DND-41 (cell line): ENCODE measurements at regions not wholly inside any gene's neighbourhood (a gene's known extent, or its start where the extent isn't known, plus 50 kb on each side); places are given as distances from the start of the nearest gene placed in this dataset.

ENCODE experiments used
- ATAC-seq: fragments of 200-7000 bp; cut with Tn5 transposase; 3 replicates; pipeline ENCODE4 v1.9.1; 2021; ENCODE audit warnings: low read depth; ENCODE audit not compliant: insufficient read depth
- DNase-seq: peaks from one replicate; pipeline ENCODE4 v3.0.0-alpha.2; 2020
- H2AFZ ChIP-seq: 2 replicates; pipeline ENCODE4 v1.6.0; 2012; ENCODE audit warnings: low read depth, low read length
- H3K27ac ChIP-seq: 2 replicates; pipeline ENCODE4 v1.5.1; 2012; ENCODE audit warnings: low read length, inconsistent platforms
- H3K27me3 ChIP-seq: fragments of 200-600 bp; sonication (generic); 2 replicates; pipeline ENCODE4 v1.6.0; 2012; ENCODE audit warnings: low read length, mild to moderate bottlenecking, inconsistent platforms; ENCODE audit not compliant: insufficient read depth, poor library complexity
- H3K36me3 ChIP-seq: 2 replicates; pipeline ENCODE4 v1.5.1; 2012; ENCODE audit warnings: low read length, inconsistent platforms; ENCODE audit not compliant: insufficient read depth
- H3K4me1 ChIP-seq: 2 replicates; pipeline ENCODE4 v1.5.1; 2012; ENCODE audit warnings: mild to moderate bottlenecking, low read length; ENCODE audit not compliant: insufficient read depth
- H3K4me2 ChIP-seq: 2 replicates; pipeline ENCODE4 v1.6.0; 2012; ENCODE audit warnings: mild to moderate bottlenecking, moderate library complexity, low read length, inconsistent platforms; ENCODE audit not compliant: insufficient read depth
- H3K4me3 ChIP-seq, 2 experiments: fragments of 200-600 bp in 1 of 2; shearing (Covaris generic) in 1 of 2; 2 replicates each; pipeline ENCODE4 v1.5.1; 2012 to 2016; ENCODE audit warnings: inconsistent platforms in 2 of 2, low read length in 2 of 2, mild to moderate bottlenecking in 2 of 2, low read depth in 1 of 2, moderate library complexity in 1 of 2
- H3K79me2 ChIP-seq: 2 replicates; pipeline ENCODE4 v1.6.0; 2012; ENCODE audit warnings: low read length, inconsistent platforms; ENCODE audit not compliant: insufficient read depth
- H3K9ac ChIP-seq: 2 replicates; pipeline ENCODE4 v1.6.0; 2012; ENCODE audit warnings: low read depth, mild to moderate bottlenecking, inconsistent platforms, low read length, moderate library complexity
- H3K9me3 ChIP-seq: 2 replicates; pipeline ENCODE4 v1.5.1; 2012; ENCODE audit warnings: low read length, moderate library complexity, mild to moderate bottlenecking, inconsistent platforms; ENCODE audit not compliant: insufficient read depth, severe bottlenecking
- H4K20me1 ChIP-seq: 2 replicates; pipeline ENCODE4 v1.6.0; 2012; ENCODE audit warnings: low read length; ENCODE audit not compliant: insufficient read depth
- CTCF ChIP-seq: IDR thresholded peaks from 2 replicates; pipeline ENCODE4 v1.5.1; 2012; ENCODE audit warnings: borderline replicate concordance, low read length, moderate library complexity, mild to moderate bottlenecking; ENCODE audit not compliant: poor library complexity, severe bottlenecking; ENCODE audit errors: extremely low read depth
- EZH2 ChIP-seq: IDR thresholded peaks from 3 replicates; pipeline ENCODE4 v1.6.1; 2012; ENCODE audit warnings: borderline replicate concordance, low read depth, mild to moderate bottlenecking, moderate library complexity, low read length, inconsistent platforms; ENCODE audit not compliant: severe bottlenecking

GRCh38 chr12:105721891-105722290 is 391.4 kb downstream of the C12orf75 start:
- H3K36me3 ChIP-seq = no peaks in the 10 kb centered on the region
- no peaks in the 10 kb centered on the region for H3K9me3 ChIP-seq
- H4K20me1 ChIP-seq = no peaks in the 10 kb centered on the region
- H3K79me2 ChIP-seq = no peaks in the 10 kb centered on the region
- DNase-seq (no peak), ATAC-seq (no peak)
- H2AFZ ChIP-seq = no peak overlapping the region
- H3K9ac ChIP-seq = no peak overlapping the region
- H3K4me2 ChIP-seq = no peak overlapping the region
- no peak overlapping the region for H3K27ac ChIP-seq
- H3K4me1 ChIP-seq = no peaks in the 10 kb centered on the region; the same call in 1 of the 2 replicates
- H3K27me3 ChIP-seq = peaks cover 19% of the 10 kb centered on the region
- no peak for TF ChIP-seq EZH2
- H3K4me3 ChIP-seq = no peak overlapping the region

GRCh38 chr12:105723066-105723465 is 392.6 kb downstream of the C12orf75 start:
- Histone ChIP-seq H4K20me1 (no peaks in the 10 kb centered on the region), H3K4me3 (no peak overlapping the region), H3K27me3 (peaks cover 20% of the 10 kb centered on the region), H3K9ac (no peak overlapping the region), H3K27ac (no peak overlapping the region), H3K36me3 (no peaks in the 10 kb centered on the region), H3K4me2 (no peak overlapping the region), H3K79me2 (no peaks in the 10 kb centered on the region), H3K9me3 (no peaks in the 10 kb centered on the region), H3K4me1 (no peaks in the 10 kb centered on the region; the same call in 1 of the 2 replicates), H2AFZ (no peak overlapping the region)
- DNase-seq (no peak), ATAC-seq (no peak)
- TF ChIP-seq EZH2 (no peak), CTCF (no peak)

- H3K4me2 ChIP-seq = no peak overlapping the region
- no peaks in the 10 kb centered on the region for H3K9me3 ChIP-seq
- H3K4me1 ChIP-seq = no peaks in the 10 kb centered on the region; the same call in 1 of the 2 replicates
- H3K4me3 ChIP-seq = no peak overlapping the region
- no peak for DNase-seq
- no peaks in the 10 kb centered on the region for H3K36me3 ChIP-seq
- H3K9ac ChIP-seq = no peak overlapping the region
- H4K20me1 ChIP-seq = no peaks in the 10 kb centered on the region
- H3K27ac ChIP-seq = no peak overlapping the region
- H2AFZ ChIP-seq = no peak overlapping the region
- no peaks in the 10 kb centered on the region for H3K79me2 ChIP-seq
- no peak for TF ChIP-seq CTCF
- TF ChIP-seq EZH2 = no peak
- peaks cover 18% of the 10 kb centered on the region for H3K27me3 ChIP-seq
- ATAC-seq = no peak
Observed at GRCh38 chr12:105723494-105723893, 393.0 kb downstream of the C12orf75 start.

GRCh38 chr12:105724641-105725040 is 394.1 kb downstream of the C12orf75 start:
- Histone ChIP-seq H3K27me3 (peaks cover 23% of the 10 kb centered on the region), H3K4me3 (no peak overlapping the region), H3K36me3 (no peaks in the 10 kb centered on the region), H4K20me1 (no peaks in the 10 kb centered on the region), H3K79me2 (no peaks in the 10 kb centered on the region), H3K4me1 (no peaks in the 10 kb centered on the region; the same call in 1 of the 2 replicates), H3K27ac (no peak overlapping the region), H3K9ac (no peak overlapping the region), H3K4me2 (no peak overlapping the region), H2AFZ (no peak overlapping the region), H3K9me3 (no peaks in the 10 kb centered on the region)
- ATAC-seq (no peak), DNase-seq (no peak)
- TF ChIP-seq EZH2 (no peak), CTCF (no peak)
